K562 (cell line): ENCODE measurements at regions not wholly inside any gene's neighbourhood (a gene's known extent, or its start where the extent isn't known, plus 50 kb on each side); places are given as distances from the start of the nearest gene placed in this dataset.

Source experiments
- ATAC-seq: fragments of 200-7000 bp; cut with Tn5 transposase; 3 replicates; pipeline ENCODE4 v1.9.1; 2020; ENCODE audit warnings: moderate library complexity
- BruUV-seq: library from RNA; stranded (reverse); fragments of 400-500 nt; replicated peaks from 2 replicates; lab custom pipeline; 2021; lab: Mats Ljungman, UMichigan
- CTCF ChIA-PET: fragments of 300-600 bp; formaldehyde crosslinking; extraction: SDS; loops from one replicate; lab custom pipeline; 2021; ENCODE audit warnings: low intra/inter-chr PET ratio; lab: Yijun Ruan, JAX
- POLR2A ChIA-PET: fragments of 300-600, 350-650 bp; sonication (Branson Sonifier 250); formaldehyde crosslinking; extraction: SDS; loops from one replicate; lab custom pipeline; 2021; ENCODE audit warnings: antibody characterized with exemption, inconsistent platforms; lab: Yijun Ruan, JAX
- DNase-seq, 4 experiments: peaks; one replicate each; pipeline versions ENCODE4 v3.0.0 to v3.0.0-alpha.2; 2011 to 2018; ENCODE audit warnings: low spot score in 3 of 4, mixed read lengths in 3 of 4; ENCODE audit errors: extremely low read depth in 1 of 4
- FAIRE-seq: peaks from 2 replicates; lab custom pipeline; 2011; peaks lifted over from hg19 to GRCh38; lab: Jason Lieb, UNC
- H2AFZ ChIP-seq: 2 replicates; pipeline ENCODE4 v1.6.0; 2011; ENCODE audit warnings: low read depth, low read length, control low read depth, inconsistent platforms
- H3K27ac ChIP-seq: fragments of 200-600 bp; 3 replicates; pipeline ENCODE4 v1.8.0; 2011; ENCODE audit warnings: low read depth, mild to moderate bottlenecking, control low read depth, inconsistent platforms, low read length, moderate library complexity, mixed read lengths; ENCODE audit errors: extremely low read depth
- H3K27me3 ChIP-seq, 2 experiments: fragments of 300-600 bp in 1 of 2; 2 replicates in 1 of 2; 3 replicates in 1 of 2; pipeline versions ENCODE4 v1.6.0 to v1.8.0; 2011; ENCODE audit warnings: inconsistent platforms in 2 of 2, low read length in 2 of 2, mild to moderate bottlenecking in 1 of 2, mixed read lengths in 1 of 2, moderate library complexity in 1 of 2; ENCODE audit not compliant: control insufficient read depth in 2 of 2, insufficient read depth in 2 of 2
- H3K36me3 ChIP-seq: fragments of 300-600 bp; 3 replicates; pipeline ENCODE4 v1.8.0; 2011; ENCODE audit warnings: mild to moderate bottlenecking, low read length, inconsistent platforms; ENCODE audit not compliant: control insufficient read depth, insufficient read depth
- H3K4me1 ChIP-seq, 2 experiments: fragments of 200-600 bp in 1 of 2; replicated peaks in 1 of 2; 2 replicates in 1 of 2; 3 replicates in 1 of 2; pipeline versions ENCODE4 v1.5.1 to v1.8.0; 2011; ENCODE audit warnings: inconsistent platforms in 2 of 2, low read length in 2 of 2, mild to moderate bottlenecking in 1 of 2, mixed read lengths in 1 of 2, moderate library complexity in 1 of 2; ENCODE audit not compliant: control insufficient read depth in 2 of 2, insufficient read depth in 2 of 2
- H3K4me2 ChIP-seq: 2 replicates; pipeline ENCODE4 v1.6.1; 2011; ENCODE audit warnings: low read length, control low read depth, inconsistent platforms, mixed read lengths; ENCODE audit not compliant: insufficient read depth
- H3K4me3 ChIP-seq: fragments of 200-600 bp; sonication (generic), shearing (Covaris generic); 2 replicates; pipeline ENCODE4 v1.5.1; 2016; ENCODE audit warnings: control low read depth, inconsistent platforms
- H3K79me2 ChIP-seq: fragments of 200-600 bp; 3 replicates; pipeline ENCODE4 v1.8.0; 2011; ENCODE audit warnings: low read length, inconsistent platforms; ENCODE audit not compliant: control insufficient read depth, insufficient read depth
- H3K9ac ChIP-seq, 2 experiments: 2 replicates each; pipeline versions ENCODE4 v1.6.0 to v1.6.1; 2011; ENCODE audit warnings: low read depth in 2 of 2, low read length in 2 of 2, control low read depth in 1 of 2, inconsistent platforms in 1 of 2, mild to moderate bottlenecking in 1 of 2, mixed read lengths in 1 of 2; ENCODE audit not compliant: insufficient read depth in 1 of 2
- H3K9me1 ChIP-seq: one replicate; pipeline ENCODE4 v1.6.0; 2011; ENCODE audit warnings: inconsistent platforms, mild to moderate bottlenecking, low read length, moderate library complexity; ENCODE audit not compliant: control insufficient read depth, insufficient read depth
- H3K9me3 ChIP-seq: replicated peaks from 2 replicates; pipeline ENCODE4 v1.5.1; 2011; ENCODE audit warnings: low read depth, low read length, inconsistent platforms; ENCODE audit not compliant: control insufficient read depth, insufficient read depth
- H4K20me1 ChIP-seq: replicated peaks from 2 replicates; pipeline ENCODE4 v1.6.1; 2011; ENCODE audit warnings: low read length, inconsistent platforms, mixed read lengths; ENCODE audit not compliant: control insufficient read depth, insufficient read depth
- ADNP ChIP-seq: fragments of 200-800 bp; sonication (Bioruptor generic); IDR thresholded peaks from 2 replicates; pipeline ENCODE4 v1.6.1; 2016; ENCODE audit warnings: missing genetic modification characterization, missing compliant biosample characterization
- ASH1L ChIP-seq: fragments of 450-650 bp; IDR thresholded peaks from 2 replicates; pipeline ENCODE4 v1.6.1; 2018; ENCODE audit warnings: borderline replicate concordance, mild to moderate bottlenecking, low read depth; ENCODE audit not compliant: partially characterized antibody
- DNMT1 ChIP-seq: fragments of 450-650 bp; IDR thresholded peaks from 2 replicates; pipeline ENCODE4 v1.6.1; 2016; ENCODE audit warnings: antibody characterized with exemption, mild to moderate bottlenecking
- EWSR1 ChIP-seq: fragments of 450-650 bp; IDR thresholded peaks from 2 replicates; pipeline ENCODE4 v1.6.1; 2018; ENCODE audit warnings: borderline replicate concordance, mild to moderate bottlenecking, low read depth, moderate library complexity; ENCODE audit not compliant: partially characterized antibody
- EZH2 ChIP-seq: IDR thresholded peaks from 2 replicates; pipeline ENCODE4 v1.6.1; 2012; ENCODE audit warnings: low read depth, mild to moderate bottlenecking, inconsistent platforms, low read length, borderline replicate concordance
- HOXB6 ChIP-seq: fragments of 250-450 bp; sonication (Bioruptor Pico); IDR thresholded peaks from 2 replicates; pipeline ENCODE4 v1.5.1; 2022; ENCODE audit warnings: mild to moderate bottlenecking, borderline replicate concordance
- ILF3 ChIP-seq: fragments of 450-650 bp; IDR thresholded peaks from 2 replicates; pipeline ENCODE4 v1.6.1; 2018; ENCODE audit warnings: antibody characterized with exemption, mild to moderate bottlenecking, moderate library complexity, borderline replicate concordance
- PHF8 ChIP-seq: fragments of 200-600 bp; sonication (generic); IDR thresholded peaks from 2 replicates; pipeline ENCODE4 v1.6.1; 2012; ENCODE audit warnings: mixed run types, mild to moderate bottlenecking, inconsistent platforms, low read length, moderate library complexity, borderline replicate concordance
- RBM14 ChIP-seq: fragments of 200-400 bp; formaldehyde crosslinking; IDR thresholded peaks from 2 replicates; pipeline ENCODE4 v1.6.1; 2018; ENCODE audit warnings: low read depth, mild to moderate bottlenecking, low read length, moderate library complexity, borderline replicate concordance; ENCODE audit not compliant: insufficient read depth
- RBM25 ChIP-seq: fragments of 200-400 bp; formaldehyde crosslinking; IDR thresholded peaks from 2 replicates; pipeline ENCODE4 v1.6.1; 2018; ENCODE audit warnings: low read length, low read depth, moderate library complexity; ENCODE audit not compliant: severe bottlenecking
- TSC22D4 ChIP-seq: fragments of 450-650 bp; IDR thresholded peaks from 2 replicates; pipeline ENCODE4 v1.6.1; 2016; ENCODE audit warnings: missing genetic modification characterization, missing biosample characterization, control low read depth
- ZNF717 ChIP-seq: fragments of 250-450 bp; sonication (Bioruptor Pico); IDR thresholded peaks from 2 replicates; pipeline ENCODE4 v1.5.0; 2021
- WGBS: fragments of 100-300 bp; shearing (Covaris generic); methylation state at CpG from one replicate; pipeline ENCODE4 v1.1.6; 2016; ENCODE audit warnings: low coverage, mixed read lengths; ENCODE audit not compliant: insufficient coverage; ENCODE audit errors: missing lambda C conversion rate; 5-methylcytosine and 5-hydroxymethylcytosine counted together
- in situ Hi-C: fragments of 300-500 bp; cut with MboI; formaldehyde crosslinking; loops from 4 replicates; pipeline ENCODE4 v1.15.0; 2018; ENCODE audit warnings: inconsistent platforms, mixed read lengths
- intact Hi-C: fragments of 100-400 bp; cut with micrococcal nuclease; formaldehyde crosslinking; loops from 2 replicates; pipeline ENCODE4 v1.14.2; 2022

- intact Hi-C loops: no loop called here
- ChIA-PET POLR2A (no interaction called here), CTCF (no interaction called here)
- no peak overlapping the region for H2AFZ ChIP-seq
- H3K9me3 ChIP-seq: no peaks in the 10 kb centered on the region
- no peaks in the 10 kb centered on the region for H3K27me3 ChIP-seq
- no peaks in the 10 kb centered on the region for H3K4me1 ChIP-seq
- H3K4me3 ChIP-seq: no peak overlapping the region
- no peaks in the 10 kb centered on the region for H3K79me2 ChIP-seq
- no peak for DNase-seq
- 0% methylated on average over 2 of the region's 2 CpGs for WGBS
- H3K9me1 ChIP-seq: no peaks in the 10 kb centered on the region
- no peaks in the 10 kb centered on the region for H4K20me1 ChIP-seq
- no peak overlapping the region for H3K27ac ChIP-seq
- ATAC-seq: no peak
- no peak overlapping the region for H3K4me2 ChIP-seq
- no peaks in the 10 kb centered on the region for H3K36me3 ChIP-seq
- in situ Hi-C loops: no loop called here
- FAIRE-seq: no peak
- H3K9ac ChIP-seq: no peak overlapping the region
- BruUV-seq: no TSS peak
- TF ChIP-seq ADNP (tag) (no peak), TSC22D4 (no peak), ZNF717 (CRISPR knock-in tag) (no peak), PHF8 (no peak), RBM14 (no peak), ASH1L (no peak), DNMT1 (no peak), ILF3 (no peak), EZH2 (no peak), HOXB6 (CRISPR knock-in tag) (no peak), RBM25 (no peak), EWSR1 (no peak)
These were observed 1051.9 kb upstream of the FLRT2 start for GRCh38 chr14:84477996-84478395.
